ENCODE measurements at regions not wholly inside any gene's neighbourhood (a gene's known extent, or its start where the extent isn't known, plus 50 kb on each side); places are given as distances from the start of the nearest gene placed in this dataset.

GRCh38 chr9:115943431-115944165 is 210.0 kb upstream of the PAPPA start:
- no peak for DNase-seq (ENCODE audit: low read depth)

GRCh38 chr9:115944166-115944948 is 209.2 kb upstream of the PAPPA start:
- peak; percentile 87 for DNase-seq (ENCODE audit: low read depth)

GRCh38 chr9:115945009-115945431 is 208.6 kb upstream of the PAPPA start:
- DNase-seq (ENCODE audit: low read depth): no peak

GRCh38 chr9:115946530-115946929 is 207.1 kb upstream of the PAPPA start:
- no peak for DNase-seq (ENCODE audit: low read depth)

GRCh38 chr9:115951977-115952376 is 201.6 kb upstream of the PAPPA start:
- DNase-seq (ENCODE audit: low read depth): no peak

- no peak for DNase-seq (ENCODE audit: low read depth)
Observed at GRCh38 chr9:115952430-115953292, 200.9 kb upstream of the PAPPA start.

GRCh38 chr9:115956371-115956770 is 197.2 kb upstream of the PAPPA start:
- DNase-seq (ENCODE audit: low read depth): no peak

- DNase-seq (ENCODE audit: low read depth): no peak
Observed at GRCh38 chr9:115957585-115957984, 196.0 kb upstream of the PAPPA start.

- DNase-seq (ENCODE audit: low read depth): no peak
Observed at GRCh38 chr9:115964710-115965347, 188.8 kb upstream of the PAPPA start.

GRCh38 chr9:115966660-115967059 is 186.9 kb upstream of the PAPPA start:
- DNase-seq (ENCODE audit: low read depth): no peak

- no peak for DNase-seq (ENCODE audit: low read depth)
Observed at GRCh38 chr9:115969096-115969495, 184.5 kb upstream of the PAPPA start.

- no peak for DNase-seq (ENCODE audit: low read depth)
Observed at GRCh38 chr9:115972362-115972761, 181.2 kb upstream of the PAPPA start.

- DNase-seq (ENCODE audit: low read depth): no peak
Observed at GRCh38 chr9:115972843-115973595, 180.6 kb upstream of the PAPPA start.

GRCh38 chr9:115976781-115977180 is 176.8 kb upstream of the PAPPA start:
- DNase-seq (ENCODE audit: low read depth): no peak

- DNase-seq (ENCODE audit: low read depth): no peak
Observed at GRCh38 chr9:115978091-115978490, 175.5 kb upstream of the PAPPA start.

- no peak for DNase-seq (ENCODE audit: low read depth)
Observed at GRCh38 chr9:115978659-115979096, 174.9 kb upstream of the PAPPA start.

GRCh38 chr9:115980054-115980453 is 173.5 kb upstream of the PAPPA start:
- DNase-seq (ENCODE audit: low read depth): no peak

GRCh38 chr9:115980502-115980901 is 173.1 kb upstream of the PAPPA start:
- DNase-seq (ENCODE audit: low read depth): no peak

- no peak for DNase-seq (ENCODE audit: low read depth)
Observed at GRCh38 chr9:115980976-115981375, 172.6 kb upstream of the PAPPA start.

- no peak for DNase-seq (ENCODE audit: low read depth)
Observed at GRCh38 chr9:115983366-115983765, 170.2 kb upstream of the PAPPA start.

GRCh38 chr9:115985657-115986056 is 167.9 kb upstream of the PAPPA start:
- no peak for DNase-seq (ENCODE audit: low read depth)

Data from HS-27A (cell line).